ENCODE measurements at regions not wholly inside any gene's neighbourhood (a gene's known extent, or its start where the extent isn't known, plus 50 kb on each side); places are given as distances from the start of the nearest gene placed in this dataset.
"Not testable (repeated sequence)": the region's sequence is repeated elsewhere in the genome, so short reads cannot be mapped to it uniquely, and the experiment has no call there.

DNA sequence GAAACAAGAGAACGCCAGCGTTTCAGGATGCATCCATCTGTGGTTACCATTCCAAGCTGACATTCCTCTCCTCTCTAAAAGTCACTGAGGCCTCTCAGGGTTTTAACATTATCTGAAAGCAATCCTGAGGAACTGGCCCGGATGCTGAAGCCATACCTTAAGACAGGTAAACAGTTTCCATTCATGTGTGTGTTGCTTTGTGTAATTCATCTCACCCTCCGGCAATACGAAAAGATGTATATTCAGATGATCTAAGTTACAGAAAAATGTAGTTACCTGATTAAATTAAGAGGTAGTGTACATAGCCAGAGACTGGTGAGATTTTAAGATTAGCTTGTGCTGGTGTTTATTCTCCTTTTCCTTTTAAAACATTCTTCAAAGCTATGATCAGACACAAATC, 68.4 kb upstream of the BACH2 start:
- H3K27ac ChIP-seq = no peak overlapping the region
- no peak overlapping the region for H3K9ac ChIP-seq
- H3K36me3 ChIP-seq (ENCODE audit: insufficient read depth) = no peaks in the 10 kb centered on the region
- TF ChIP-seq, protein P1, sequence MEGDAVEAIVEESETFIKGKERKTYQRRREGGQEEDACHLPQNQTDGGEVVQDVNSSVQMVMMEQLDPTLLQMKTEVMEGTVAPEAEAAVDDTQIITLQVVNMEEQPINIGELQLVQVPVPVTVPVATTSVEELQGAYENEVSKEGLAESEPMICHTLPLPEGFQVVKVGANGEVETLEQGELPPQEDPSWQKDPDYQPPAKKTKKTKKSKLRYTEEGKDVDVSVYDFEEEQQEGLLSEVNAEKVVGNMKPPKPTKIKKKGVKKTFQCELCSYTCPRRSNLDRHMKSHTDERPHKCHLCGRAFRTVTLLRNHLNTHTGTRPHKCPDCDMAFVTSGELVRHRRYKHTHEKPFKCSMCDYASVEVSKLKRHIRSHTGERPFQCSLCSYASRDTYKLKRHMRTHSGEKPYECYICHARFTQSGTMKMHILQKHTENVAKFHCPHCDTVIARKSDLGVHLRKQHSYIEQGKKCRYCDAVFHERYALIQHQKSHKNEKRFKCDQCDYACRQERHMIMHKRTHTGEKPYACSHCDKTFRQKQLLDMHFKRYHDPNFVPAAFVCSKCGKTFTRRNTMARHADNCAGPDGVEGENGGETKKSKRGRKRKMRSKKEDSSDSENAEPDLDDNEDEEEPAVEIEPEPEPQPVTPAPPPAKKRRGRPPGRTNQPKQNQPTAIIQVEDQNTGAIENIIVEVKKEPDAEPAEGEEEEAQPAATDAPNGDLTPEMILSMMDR (conservative IDR thresholded peaks at IDR 0.05; ENCODE audit: low read depth, low read length) = no peak
- H3K4me3 ChIP-seq (IDR thresholded peaks at IDR 0.05; ENCODE audit: insufficient read depth, low read depth, low read length) = no peak overlapping the region
- no peaks in the 10 kb centered on the region for H4K20me1 ChIP-seq (ENCODE audit: insufficient read depth)
- H3K27me3 ChIP-seq (ENCODE audit: insufficient read depth, low read depth) = no peaks in the 10 kb centered on the region
- no peaks in the 10 kb centered on the region for H3K79me2 ChIP-seq (ENCODE audit: insufficient read depth, low read depth)
- peaks cover 20% of the 10 kb centered on the region for H3K4me1 ChIP-seq (ENCODE audit: low read depth, poor library complexity, severe bottlenecking)
- no peak overlapping the region for H2AFZ ChIP-seq (ENCODE audit: low read depth)
- H3K4me2 ChIP-seq = no peak overlapping the region

DNA sequence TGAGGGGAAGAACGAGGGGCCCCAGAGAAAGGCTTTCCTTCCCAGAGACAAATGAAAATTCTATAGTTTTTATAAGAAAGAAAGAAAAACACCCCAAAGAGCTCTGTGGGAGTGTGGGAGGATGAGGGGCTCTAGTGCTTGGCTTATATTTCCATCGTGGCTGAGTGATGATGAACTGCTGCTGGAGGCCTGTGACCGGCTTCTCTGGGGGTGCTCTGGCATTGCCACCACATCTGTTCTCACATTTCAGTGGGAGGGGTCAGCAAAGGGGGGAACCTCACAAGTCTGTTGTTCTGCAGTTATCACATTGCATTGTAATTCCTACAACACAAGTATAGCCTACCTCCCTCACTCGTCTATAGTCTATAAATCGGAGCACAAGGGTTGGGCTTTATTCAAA, 67.6 kb upstream of the BACH2 start:
- TF ChIP-seq, protein P1 (conservative IDR thresholded peaks at IDR 0.05; ENCODE audit: low read depth, low read length) = no peak
- Histone ChIP-seq H3K79me2 (ENCODE audit: insufficient read depth, low read depth) (no peaks in the 10 kb centered on the region), H3K4me1 (ENCODE audit: low read depth, poor library complexity, severe bottlenecking) (peaks cover 13% of the 10 kb centered on the region), H3K4me2 (no peak overlapping the region), H3K36me3 (ENCODE audit: insufficient read depth) (no peaks in the 10 kb centered on the region), H2AFZ (ENCODE audit: low read depth) (no peak overlapping the region), H4K20me1 (ENCODE audit: insufficient read depth) (no peaks in the 10 kb centered on the region), H3K4me3 (IDR thresholded peaks at IDR 0.05; ENCODE audit: insufficient read depth, low read depth, low read length) (no peak overlapping the region), H3K27me3 (ENCODE audit: insufficient read depth, low read depth) (no peaks in the 10 kb centered on the region), H3K27ac (no peak overlapping the region), H3K9ac (no peak overlapping the region)

DNA sequence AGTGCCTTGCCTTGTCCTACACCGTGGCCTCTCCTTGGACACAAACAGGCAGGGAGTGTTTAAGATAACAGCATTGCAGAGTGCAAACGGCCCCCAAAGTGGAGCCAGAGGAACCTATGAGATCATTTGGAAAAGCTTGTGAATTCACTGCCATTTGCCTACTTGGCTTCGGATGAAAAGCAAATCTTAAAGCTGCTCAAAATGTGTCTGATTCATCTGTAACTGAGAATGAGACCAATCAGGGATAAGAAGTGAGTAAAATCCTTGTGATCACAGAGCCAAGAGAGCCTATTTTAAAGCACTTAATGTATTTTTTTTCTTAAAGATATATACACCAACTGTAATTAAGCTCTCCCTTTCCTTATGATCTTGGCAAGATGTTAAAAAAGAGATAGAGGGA, 65.7 kb upstream of the BACH2 start:
- no peak overlapping the region for H3K9ac ChIP-seq
- no peaks in the 10 kb centered on the region for H3K27me3 ChIP-seq (ENCODE audit: insufficient read depth, low read depth)
- H4K20me1 ChIP-seq (ENCODE audit: insufficient read depth) = no peaks in the 10 kb centered on the region
- no peak overlapping the region for H3K4me3 ChIP-seq (IDR thresholded peaks at IDR 0.05; ENCODE audit: insufficient read depth, low read depth, low read length)
- H3K4me1 ChIP-seq (ENCODE audit: low read depth, poor library complexity, severe bottlenecking) = no peaks in the 10 kb centered on the region
- TF ChIP-seq, protein P1 (conservative IDR thresholded peaks at IDR 0.05; ENCODE audit: low read depth, low read length) = no peak
- no peak overlapping the region for H2AFZ ChIP-seq (ENCODE audit: low read depth)
- no peak overlapping the region for H3K4me2 ChIP-seq
- H3K79me2 ChIP-seq (ENCODE audit: insufficient read depth, low read depth) = no peaks in the 10 kb centered on the region
- H3K36me3 ChIP-seq (ENCODE audit: insufficient read depth) = no peaks in the 10 kb centered on the region
- no peak overlapping the region for H3K27ac ChIP-seq

DNA sequence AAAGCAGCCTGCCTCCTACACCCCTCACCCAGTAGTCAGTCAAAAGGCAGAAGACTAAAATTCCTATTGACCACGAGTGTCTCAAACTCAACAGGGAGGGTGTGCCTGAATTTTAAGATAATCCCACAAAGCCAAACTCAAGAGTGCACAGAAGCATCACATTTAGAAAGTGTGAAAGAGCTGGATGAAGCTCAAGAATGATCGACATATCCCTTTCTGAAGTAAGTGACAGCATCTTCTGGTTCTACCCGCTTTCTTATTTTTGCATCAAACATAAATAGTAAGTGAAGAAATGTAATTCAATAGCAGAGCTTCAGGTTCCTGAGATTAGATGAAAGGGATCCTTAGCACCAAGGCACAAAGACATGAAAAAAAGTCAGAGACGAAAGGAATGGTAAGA, 64.5 kb upstream of the BACH2 start:
- Histone ChIP-seq H3K27ac (no peak overlapping the region), H2AFZ (ENCODE audit: low read depth) (no peak overlapping the region), H3K27me3 (ENCODE audit: insufficient read depth, low read depth) (no peaks in the 10 kb centered on the region), H3K9ac (no peak overlapping the region), H3K4me1 (ENCODE audit: low read depth, poor library complexity, severe bottlenecking) (no peaks in the 10 kb centered on the region), H3K36me3 (ENCODE audit: insufficient read depth) (no peaks in the 10 kb centered on the region), H3K4me3 (IDR thresholded peaks at IDR 0.05; ENCODE audit: insufficient read depth, low read depth, low read length) (no peak overlapping the region), H4K20me1 (ENCODE audit: insufficient read depth) (no peaks in the 10 kb centered on the region), H3K4me2 (no peak overlapping the region), H3K79me2 (ENCODE audit: insufficient read depth, low read depth) (no peaks in the 10 kb centered on the region)
- TF ChIP-seq, protein P1 (conservative IDR thresholded peaks at IDR 0.05; ENCODE audit: low read depth, low read length) = no peak

DNA sequence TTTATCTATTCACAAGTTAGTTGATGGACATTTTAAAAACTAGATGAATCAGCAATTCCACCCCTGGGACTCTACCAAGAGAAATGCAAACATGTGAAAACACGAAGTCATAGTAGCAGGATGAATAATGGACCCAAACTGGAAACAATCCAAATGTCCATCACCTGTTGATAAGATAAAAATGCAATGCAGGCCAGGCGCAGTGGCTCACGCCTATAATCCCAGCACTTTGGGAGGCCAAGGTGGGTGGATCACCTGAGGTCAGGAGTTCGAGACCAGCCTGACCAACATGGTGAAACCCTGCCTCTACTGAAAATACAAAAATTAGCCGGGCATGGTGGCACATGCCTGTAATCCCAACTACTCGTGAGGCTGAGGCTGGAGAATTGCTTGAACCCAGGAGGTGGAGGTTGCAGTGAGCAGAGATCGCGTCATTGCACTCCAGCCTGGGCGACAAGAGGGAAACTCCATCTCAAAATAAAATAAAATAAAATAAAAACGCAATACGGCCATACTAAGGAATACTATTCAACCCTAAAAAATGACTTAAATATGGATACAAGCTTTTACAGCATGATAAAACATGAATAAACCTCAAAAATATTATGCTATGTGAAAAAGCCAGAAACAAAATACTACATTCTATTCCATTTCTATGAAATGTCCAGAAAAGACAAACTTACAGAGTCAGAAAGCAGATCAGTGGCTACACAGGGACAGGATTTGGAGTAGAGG, 61.6 kb upstream of the BACH2 start:
- H3K4me3 ChIP-seq (IDR thresholded peaks at IDR 0.05; ENCODE audit: insufficient read depth, low read depth, low read length); H2AFZ ChIP-seq (ENCODE audit: low read depth); H4K20me1 ChIP-seq (ENCODE audit: insufficient read depth); H3K4me2 ChIP-seq; H3K27ac ChIP-seq; H3K36me3 ChIP-seq (ENCODE audit: insufficient read depth); H3K27me3 ChIP-seq (ENCODE audit: insufficient read depth, low read depth); H3K9ac ChIP-seq; H3K79me2 ChIP-seq (ENCODE audit: insufficient read depth, low read depth): not testable (repeated sequence)
- peaks cover 12% of the 10 kb centered on the region for H3K4me1 ChIP-seq (ENCODE audit: low read depth, poor library complexity, severe bottlenecking)
